22Rv1 (cell line): ENCODE measurements at regions not wholly inside any gene's neighbourhood (a gene's known extent, or its start where the extent isn't known, plus 50 kb on each side); places are given as distances from the start of the nearest gene placed in this dataset.

Source experiments
- H3K27ac ChIP-seq: fragments of 450-650 bp; 2 replicates; pipeline ENCODE4 v1.5.1; 2017
- CTCF ChIP-seq: fragments of 450-650 bp; IDR thresholded peaks from 2 replicates; pipeline ENCODE4 v1.5.1; 2017; ENCODE audit warnings: mild to moderate bottlenecking
- ZFX ChIP-seq: fragments of 450-650 bp; IDR thresholded peaks from 2 replicates; pipeline ENCODE4 v1.6.1; 2017; ENCODE audit warnings: antibody characterized with exemption, borderline replicate concordance

DNA sequence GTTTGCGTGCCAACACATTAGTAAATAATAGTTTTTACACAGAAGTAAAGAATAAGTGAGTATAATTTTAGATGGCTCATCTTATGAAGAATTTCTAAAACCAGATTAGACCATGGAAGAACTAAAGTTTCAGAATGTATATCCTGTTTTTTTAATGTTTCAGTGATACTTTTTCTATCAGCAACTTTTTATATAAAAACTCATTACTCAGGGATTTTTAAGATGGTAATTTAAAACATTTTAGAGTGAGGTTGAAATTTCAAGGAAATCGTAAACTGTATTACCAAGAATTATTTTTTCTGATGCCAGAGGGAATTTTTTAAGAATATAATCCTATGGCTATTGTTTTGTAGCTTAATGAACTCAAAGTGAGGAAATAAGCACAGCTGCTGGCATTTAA is 128.5 kb upstream of the FANCL start:
- no peak for TF ChIP-seq CTCF
- TF ChIP-seq ZFX, result no peak
- no peak overlapping the region for H3K27ac ChIP-seq

DNA sequence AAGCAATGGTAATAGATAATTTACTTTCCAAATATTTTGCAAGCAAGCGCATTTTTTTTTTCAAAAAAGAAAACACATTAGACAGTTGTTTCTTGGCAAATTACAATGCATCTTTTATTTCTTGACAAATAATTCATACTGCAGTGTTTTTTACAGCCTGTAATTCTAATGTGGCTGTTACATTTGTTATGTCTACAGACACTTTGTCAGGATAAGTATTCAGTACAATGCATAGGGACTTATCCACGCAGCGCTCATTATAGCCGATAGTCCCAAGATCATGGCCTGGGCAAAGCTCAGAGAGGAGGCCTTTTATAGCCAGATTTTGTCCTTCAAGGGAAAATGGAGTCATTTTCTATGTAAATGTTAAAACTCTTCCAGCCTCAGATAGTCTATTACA is 123.0 kb upstream of the FANCL start:
- H3K27ac ChIP-seq, result no peak overlapping the region
- TF ChIP-seq CTCF (no peak), ZFX (no peak)

- TF ChIP-seq CTCF, result no peak
- H3K27ac ChIP-seq, result no peak overlapping the region
These were observed 116.9 kb upstream of the FANCL start for GRCh38 chr2:58358026-58358425.

GRCh38 chr2:58357521-58357920 is 116.4 kb upstream of the FANCL start:
- TF ChIP-seq ZFX (no peak), CTCF (no peak)
- no peak overlapping the region for H3K27ac ChIP-seq

DNA sequence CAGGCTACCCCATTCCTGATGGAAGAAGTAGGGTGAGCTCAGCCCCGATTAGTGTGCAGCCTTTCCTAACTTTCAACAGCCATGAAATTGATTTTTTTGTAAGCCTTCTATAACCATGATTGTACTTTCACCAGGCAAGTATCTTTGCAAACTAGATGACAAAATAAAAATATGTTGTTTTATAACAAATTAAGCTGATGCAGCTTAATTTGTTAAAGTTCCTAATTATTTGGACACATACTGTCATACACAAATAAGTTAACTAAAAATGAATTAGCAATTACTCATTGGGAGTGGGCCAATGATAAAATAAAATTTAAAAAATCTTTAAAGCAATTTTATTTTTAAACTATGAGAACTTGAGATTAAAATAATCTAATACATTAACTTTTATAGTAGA is 113.1 kb upstream of the FANCL start:
- TF ChIP-seq ZFX (no peak), CTCF (no peak)
- H3K27ac ChIP-seq, result no peak overlapping the region

- TF ChIP-seq ZFX (no peak), CTCF (no peak)
- H3K27ac ChIP-seq, result no peak overlapping the region
These were observed 109.4 kb upstream of the FANCL start for GRCh38 chr2:58350484-58350883.

DNA sequence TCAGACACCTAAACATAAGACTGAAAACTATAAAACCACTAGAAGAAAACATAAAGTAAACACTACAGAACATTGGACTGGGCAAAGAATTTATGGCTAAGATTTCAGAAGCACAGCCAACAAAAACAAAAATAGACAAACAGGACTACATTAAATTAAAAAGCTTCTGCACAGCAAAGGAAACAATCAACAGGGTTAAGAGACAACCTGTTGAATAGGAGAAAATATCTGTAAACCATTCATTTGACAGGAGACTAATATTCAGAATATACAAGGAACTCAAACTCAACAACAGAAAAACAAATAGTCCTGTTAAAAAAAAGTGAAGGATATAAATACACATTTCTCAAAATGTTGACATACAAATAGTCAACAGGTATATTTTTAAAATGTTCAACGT is 106.7 kb upstream of the FANCL start:
- TF ChIP-seq ZFX (no peak), CTCF (no peak)
- no peak overlapping the region for H3K27ac ChIP-seq
